Mammary epithelial cell (primary cell): ENCODE measurements at regions not wholly inside any gene's neighbourhood (a gene's known extent, or its start where the extent isn't known, plus 50 kb on each side); places are given as distances from the start of the nearest gene placed in this dataset.

ENCODE experiments used
- EZH2 ChIP-seq: IDR thresholded peaks from 2 replicates; pipeline ENCODE4 v1.6.1; 2012; ENCODE audit warnings: low read length, inconsistent platforms, borderline replicate concordance
- TF ChIP-seq, protein P1 (sequence below), 2 donors: IDR thresholded peaks in 1 of 2; conservative IDR thresholded peaks in 1 of 2; 2 replicates each; pipeline ENCODE4 v1.5.1; 2011 to 2012; ENCODE audit warnings: inconsistent platforms in 2 of 2, low read length in 2 of 2, mild to moderate bottlenecking in 2 of 2, control low read depth in 1 of 2, low read depth in 1 of 2; ENCODE audit not compliant: insufficient read depth in 1 of 2; ENCODE audit errors: extremely low read depth in 1 of 2

DNA sequence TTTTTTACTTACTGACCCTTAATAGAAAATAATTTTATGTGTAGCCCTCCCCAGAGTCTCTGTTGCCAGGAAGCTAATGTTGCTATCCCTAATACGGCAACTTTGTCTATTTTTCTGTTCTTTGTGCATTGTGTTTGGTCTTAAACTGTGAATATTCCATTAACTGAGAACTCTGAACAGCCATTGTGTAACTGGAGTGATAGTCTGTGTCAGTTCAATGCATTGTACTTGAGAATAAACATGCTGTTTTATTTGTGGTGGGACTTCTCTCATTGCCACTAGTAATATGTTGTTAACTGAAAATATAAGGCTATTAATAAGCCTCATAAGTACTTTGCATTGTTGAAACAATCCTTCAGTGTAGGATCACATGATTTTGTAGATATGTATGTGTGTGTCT lies 278.3 kb upstream of the DMRT1 start:
- TF ChIP-seq, protein P1, sequence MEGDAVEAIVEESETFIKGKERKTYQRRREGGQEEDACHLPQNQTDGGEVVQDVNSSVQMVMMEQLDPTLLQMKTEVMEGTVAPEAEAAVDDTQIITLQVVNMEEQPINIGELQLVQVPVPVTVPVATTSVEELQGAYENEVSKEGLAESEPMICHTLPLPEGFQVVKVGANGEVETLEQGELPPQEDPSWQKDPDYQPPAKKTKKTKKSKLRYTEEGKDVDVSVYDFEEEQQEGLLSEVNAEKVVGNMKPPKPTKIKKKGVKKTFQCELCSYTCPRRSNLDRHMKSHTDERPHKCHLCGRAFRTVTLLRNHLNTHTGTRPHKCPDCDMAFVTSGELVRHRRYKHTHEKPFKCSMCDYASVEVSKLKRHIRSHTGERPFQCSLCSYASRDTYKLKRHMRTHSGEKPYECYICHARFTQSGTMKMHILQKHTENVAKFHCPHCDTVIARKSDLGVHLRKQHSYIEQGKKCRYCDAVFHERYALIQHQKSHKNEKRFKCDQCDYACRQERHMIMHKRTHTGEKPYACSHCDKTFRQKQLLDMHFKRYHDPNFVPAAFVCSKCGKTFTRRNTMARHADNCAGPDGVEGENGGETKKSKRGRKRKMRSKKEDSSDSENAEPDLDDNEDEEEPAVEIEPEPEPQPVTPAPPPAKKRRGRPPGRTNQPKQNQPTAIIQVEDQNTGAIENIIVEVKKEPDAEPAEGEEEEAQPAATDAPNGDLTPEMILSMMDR (conservative IDR thresholded peaks at IDR 0.05 in 1 of 2, IDR thresholded peaks at IDR 0.05 in 1 of 2; ENCODE audit: extremely low read depth in 1 of 2, insufficient read depth in 1 of 2, low read depth in 1 of 2, low read length in 2 of 2): no peak
- no peak for TF ChIP-seq EZH2
